ENCODE measurements at regions not wholly inside any gene's neighbourhood (a gene's known extent, or its start where the extent isn't known, plus 50 kb on each side); places are given as distances from the start of the nearest gene placed in this dataset.

- TF ChIP-seq, protein P1, sequence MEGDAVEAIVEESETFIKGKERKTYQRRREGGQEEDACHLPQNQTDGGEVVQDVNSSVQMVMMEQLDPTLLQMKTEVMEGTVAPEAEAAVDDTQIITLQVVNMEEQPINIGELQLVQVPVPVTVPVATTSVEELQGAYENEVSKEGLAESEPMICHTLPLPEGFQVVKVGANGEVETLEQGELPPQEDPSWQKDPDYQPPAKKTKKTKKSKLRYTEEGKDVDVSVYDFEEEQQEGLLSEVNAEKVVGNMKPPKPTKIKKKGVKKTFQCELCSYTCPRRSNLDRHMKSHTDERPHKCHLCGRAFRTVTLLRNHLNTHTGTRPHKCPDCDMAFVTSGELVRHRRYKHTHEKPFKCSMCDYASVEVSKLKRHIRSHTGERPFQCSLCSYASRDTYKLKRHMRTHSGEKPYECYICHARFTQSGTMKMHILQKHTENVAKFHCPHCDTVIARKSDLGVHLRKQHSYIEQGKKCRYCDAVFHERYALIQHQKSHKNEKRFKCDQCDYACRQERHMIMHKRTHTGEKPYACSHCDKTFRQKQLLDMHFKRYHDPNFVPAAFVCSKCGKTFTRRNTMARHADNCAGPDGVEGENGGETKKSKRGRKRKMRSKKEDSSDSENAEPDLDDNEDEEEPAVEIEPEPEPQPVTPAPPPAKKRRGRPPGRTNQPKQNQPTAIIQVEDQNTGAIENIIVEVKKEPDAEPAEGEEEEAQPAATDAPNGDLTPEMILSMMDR (IDR thresholded peaks at IDR 0.05), result no peak
- TF ChIP-seq EZH2phosphoT487 (IDR thresholded peaks at IDR 0.05) (no peak), EZH2 (IDR thresholded peaks at IDR 0.05) (no peak)
Measured at GRCh38 chr2:207264310-207264709, 98.6 kb upstream of the KLF7 start.

Measured in neural progenitor cell (in vitro differentiated cells).